OCI-LY7 (cell line): ENCODE measurements at regions not wholly inside any gene's neighbourhood (a gene's known extent, or its start where the extent isn't known, plus 50 kb on each side); places are given as distances from the start of the nearest gene placed in this dataset.

Source experiments
- EZH2phosphoT487 ChIP-seq: fragments of 200-600 bp; sonication (generic); IDR thresholded peaks from 2 replicates; pipeline ENCODE4 v1.6.1; 2018; ENCODE audit warnings: low read depth, borderline replicate concordance, mild to moderate bottlenecking, mixed run types, antibody characterized with exemption, low read length, moderate library complexity, mixed read lengths
- TF ChIP-seq, protein P1 (sequence below): fragments of 200-600 bp; sonication (generic); conservative IDR thresholded peaks from 2 replicates; pipeline ENCODE4 v1.5.1; 2014; ENCODE audit warnings: mild to moderate bottlenecking, antibody characterized with exemption, low read length, moderate library complexity, mixed read lengths

DNA sequence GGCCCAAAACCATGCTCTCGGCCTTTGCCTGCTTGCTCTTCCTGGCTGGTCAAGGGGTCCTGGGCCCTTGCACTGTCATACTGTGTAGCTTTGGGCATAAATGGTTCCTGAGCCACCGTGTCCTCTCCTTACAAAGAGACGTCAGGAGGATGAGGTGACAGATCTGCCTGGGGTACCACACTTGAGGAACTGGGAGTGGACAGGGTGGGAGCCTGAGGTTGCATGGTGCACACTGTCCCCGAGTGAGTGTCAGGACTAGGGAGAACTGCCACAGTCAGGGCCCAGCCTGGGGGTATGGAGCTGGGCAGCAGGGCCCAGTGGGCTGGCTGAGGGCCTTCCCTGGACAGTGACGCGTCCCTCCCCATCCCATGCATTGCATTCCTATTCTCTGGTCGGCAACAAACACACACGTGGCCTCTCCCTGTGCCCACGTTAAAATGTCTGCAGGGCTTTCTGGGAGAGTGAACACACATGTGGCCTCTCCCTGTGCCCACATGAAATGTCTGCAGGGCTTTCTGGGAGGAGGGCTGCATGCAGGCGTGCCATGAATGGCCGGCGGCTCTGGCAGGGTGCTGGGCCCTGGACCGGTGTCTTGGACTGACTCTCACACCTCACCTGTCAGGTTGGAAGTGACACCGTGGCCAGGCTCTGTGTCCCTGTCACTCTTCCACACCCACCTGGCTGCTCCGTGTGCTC, 122.1 kb upstream of the COL5A1 start:
- TF ChIP-seq, protein P1, sequence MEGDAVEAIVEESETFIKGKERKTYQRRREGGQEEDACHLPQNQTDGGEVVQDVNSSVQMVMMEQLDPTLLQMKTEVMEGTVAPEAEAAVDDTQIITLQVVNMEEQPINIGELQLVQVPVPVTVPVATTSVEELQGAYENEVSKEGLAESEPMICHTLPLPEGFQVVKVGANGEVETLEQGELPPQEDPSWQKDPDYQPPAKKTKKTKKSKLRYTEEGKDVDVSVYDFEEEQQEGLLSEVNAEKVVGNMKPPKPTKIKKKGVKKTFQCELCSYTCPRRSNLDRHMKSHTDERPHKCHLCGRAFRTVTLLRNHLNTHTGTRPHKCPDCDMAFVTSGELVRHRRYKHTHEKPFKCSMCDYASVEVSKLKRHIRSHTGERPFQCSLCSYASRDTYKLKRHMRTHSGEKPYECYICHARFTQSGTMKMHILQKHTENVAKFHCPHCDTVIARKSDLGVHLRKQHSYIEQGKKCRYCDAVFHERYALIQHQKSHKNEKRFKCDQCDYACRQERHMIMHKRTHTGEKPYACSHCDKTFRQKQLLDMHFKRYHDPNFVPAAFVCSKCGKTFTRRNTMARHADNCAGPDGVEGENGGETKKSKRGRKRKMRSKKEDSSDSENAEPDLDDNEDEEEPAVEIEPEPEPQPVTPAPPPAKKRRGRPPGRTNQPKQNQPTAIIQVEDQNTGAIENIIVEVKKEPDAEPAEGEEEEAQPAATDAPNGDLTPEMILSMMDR: no peak
- TF ChIP-seq EZH2phosphoT487: no peak
